Astrocyte (in vitro differentiated cells and primary cell): ENCODE measurements at regions not wholly inside any gene's neighbourhood (a gene's known extent, or its start where the extent isn't known, plus 50 kb on each side); places are given as distances from the start of the nearest gene placed in this dataset.

ENCODE experiments used
- EZH2 ChIP-seq: IDR thresholded peaks from 2 replicates; pipeline ENCODE4 v1.6.1; 2012; ENCODE audit warnings: mild to moderate bottlenecking, low read length, inconsistent platforms; ENCODE audit not compliant: insufficient read depth
- TF ChIP-seq, protein P1 (sequence below): IDR thresholded peaks from 2 replicates; pipeline ENCODE4 v1.5.1; 2011; ENCODE audit warnings: low read depth, mild to moderate bottlenecking, inconsistent platforms, low read length, moderate library complexity; ENCODE audit not compliant: insufficient read depth

DNA sequence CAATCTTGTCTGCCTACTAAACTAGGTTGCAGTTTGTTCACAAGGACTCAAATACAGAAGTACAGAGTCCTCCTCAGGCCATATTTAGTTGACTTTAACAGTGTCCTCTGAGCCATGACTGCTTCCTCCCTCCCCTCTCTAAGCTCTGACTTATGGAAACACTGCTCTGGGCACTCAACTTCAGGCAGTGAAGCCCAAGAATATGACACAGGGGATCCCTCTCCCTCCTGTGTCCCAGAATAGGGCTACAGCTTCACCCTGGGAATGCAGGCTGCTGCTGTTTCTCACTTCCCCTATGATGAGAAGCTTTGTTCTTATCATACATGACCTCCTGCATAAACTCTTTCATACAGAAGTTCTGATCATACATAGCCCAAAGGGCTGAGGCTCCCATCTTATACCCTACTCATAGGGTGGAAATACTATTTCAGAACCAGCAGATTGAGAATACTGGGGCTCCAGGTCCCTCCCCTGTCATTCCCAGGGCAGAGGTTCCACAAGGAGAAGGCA lies 97.3 kb upstream of the UST start:
- no peak for TF ChIP-seq EZH2
- TF ChIP-seq, protein P1, sequence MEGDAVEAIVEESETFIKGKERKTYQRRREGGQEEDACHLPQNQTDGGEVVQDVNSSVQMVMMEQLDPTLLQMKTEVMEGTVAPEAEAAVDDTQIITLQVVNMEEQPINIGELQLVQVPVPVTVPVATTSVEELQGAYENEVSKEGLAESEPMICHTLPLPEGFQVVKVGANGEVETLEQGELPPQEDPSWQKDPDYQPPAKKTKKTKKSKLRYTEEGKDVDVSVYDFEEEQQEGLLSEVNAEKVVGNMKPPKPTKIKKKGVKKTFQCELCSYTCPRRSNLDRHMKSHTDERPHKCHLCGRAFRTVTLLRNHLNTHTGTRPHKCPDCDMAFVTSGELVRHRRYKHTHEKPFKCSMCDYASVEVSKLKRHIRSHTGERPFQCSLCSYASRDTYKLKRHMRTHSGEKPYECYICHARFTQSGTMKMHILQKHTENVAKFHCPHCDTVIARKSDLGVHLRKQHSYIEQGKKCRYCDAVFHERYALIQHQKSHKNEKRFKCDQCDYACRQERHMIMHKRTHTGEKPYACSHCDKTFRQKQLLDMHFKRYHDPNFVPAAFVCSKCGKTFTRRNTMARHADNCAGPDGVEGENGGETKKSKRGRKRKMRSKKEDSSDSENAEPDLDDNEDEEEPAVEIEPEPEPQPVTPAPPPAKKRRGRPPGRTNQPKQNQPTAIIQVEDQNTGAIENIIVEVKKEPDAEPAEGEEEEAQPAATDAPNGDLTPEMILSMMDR = no peak
